ENCODE measurements at regions not wholly inside any gene's neighbourhood (a gene's known extent, or its start where the extent isn't known, plus 50 kb on each side); places are given as distances from the start of the nearest gene placed in this dataset.

GRCh38 chr6:54516321-54516720, 208.1 kb downstream of the TINAG start:
- TF ChIP-seq CTCF (IDR thresholded peaks at IDR 0.05) = no peak
- Histone ChIP-seq H3K4me3 (no peak overlapping the region), H3K4me1 (ENCODE audit: low read depth) (no peaks in the 10 kb centered on the region), H3K36me3 (ENCODE audit: low read depth) (no peaks in the 10 kb centered on the region), H3K9me3 (no peaks in the 10 kb centered on the region)
- intact Hi-C loops (cut with DNase I, micrococcal nuclease) = no loop called here
- ATAC-seq = no peak
- DNase-seq = no peak

DNA sequence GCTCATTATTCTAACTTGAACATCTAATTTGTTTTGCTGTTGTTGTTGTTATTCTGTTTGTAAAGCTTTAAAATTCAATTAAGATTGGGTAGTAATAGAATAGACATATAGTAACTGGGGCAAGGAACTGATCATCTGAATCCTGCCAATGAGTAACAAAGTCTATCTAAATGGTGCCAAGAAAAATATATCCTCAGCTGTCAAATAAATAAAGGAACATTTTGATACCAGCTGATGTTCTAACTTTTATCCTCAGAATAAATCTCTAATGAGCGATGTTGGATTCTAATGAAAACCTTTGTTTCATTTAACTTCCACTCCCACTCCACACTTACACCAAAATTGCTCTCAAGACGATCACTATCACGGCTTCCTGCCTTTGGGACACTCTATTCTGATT, 210.9 kb downstream of the TINAG start:
- ATAC-seq (no peak), DNase-seq (no peak)
- no peaks in the 10 kb centered on the region for H3K36me3 ChIP-seq (ENCODE audit: low read depth)
- no peaks in the 10 kb centered on the region for H3K4me1 ChIP-seq (ENCODE audit: low read depth)
- intact Hi-C loops (cut with DNase I, micrococcal nuclease) = no loop called here
- H3K4me3 ChIP-seq = no peak overlapping the region
- H3K9me3 ChIP-seq = no peaks in the 10 kb centered on the region
- no peak for TF ChIP-seq CTCF (IDR thresholded peaks at IDR 0.05)

DNA sequence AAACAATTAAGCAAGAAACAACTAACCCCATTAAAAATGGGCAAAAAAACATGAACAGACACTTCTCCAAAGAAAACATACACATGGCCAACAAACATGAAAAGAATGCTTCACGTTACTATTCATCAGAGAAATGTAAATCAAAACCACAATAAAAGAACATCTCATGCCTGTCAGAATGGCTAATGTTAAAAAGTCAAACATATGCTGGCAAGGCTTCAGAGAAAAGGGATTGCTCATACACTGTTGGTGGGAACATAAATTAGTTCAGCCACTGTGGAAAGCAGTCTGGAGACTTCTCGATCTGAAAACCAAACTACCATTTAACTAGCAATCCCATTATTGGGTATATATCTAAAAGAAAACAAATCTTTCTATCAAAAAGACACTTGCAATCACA, 217.5 kb downstream of the TINAG start:
- Histone ChIP-seq H3K36me3 (ENCODE audit: low read depth) (no peaks in the 10 kb centered on the region), H3K4me1 (ENCODE audit: low read depth) (no peaks in the 10 kb centered on the region), H3K4me3 (no peak overlapping the region), H3K9me3 (peaks cover 4% of the 10 kb centered on the region)
- intact Hi-C loops (cut with DNase I, micrococcal nuclease) = no loop called here
- TF ChIP-seq CTCF (IDR thresholded peaks at IDR 0.05) = no peak
- no peak for DNase-seq
- ATAC-seq = no peak

- H3K4me3 ChIP-seq = no peak overlapping the region
- H3K4me1 ChIP-seq (ENCODE audit: low read depth) = no peaks in the 10 kb centered on the region
- H3K36me3 ChIP-seq (ENCODE audit: low read depth) = no peaks in the 10 kb centered on the region
- no peak for ATAC-seq
- intact Hi-C loops (cut with DNase I, micrococcal nuclease) = no loop called here
- TF ChIP-seq CTCF (IDR thresholded peaks at IDR 0.05) = no peak
- no peaks in the 10 kb centered on the region for H3K9me3 ChIP-seq
- no peak for DNase-seq
These were observed 225.3 kb downstream of the TINAG start for GRCh38 chr6:54533567-54533966.

DNA sequence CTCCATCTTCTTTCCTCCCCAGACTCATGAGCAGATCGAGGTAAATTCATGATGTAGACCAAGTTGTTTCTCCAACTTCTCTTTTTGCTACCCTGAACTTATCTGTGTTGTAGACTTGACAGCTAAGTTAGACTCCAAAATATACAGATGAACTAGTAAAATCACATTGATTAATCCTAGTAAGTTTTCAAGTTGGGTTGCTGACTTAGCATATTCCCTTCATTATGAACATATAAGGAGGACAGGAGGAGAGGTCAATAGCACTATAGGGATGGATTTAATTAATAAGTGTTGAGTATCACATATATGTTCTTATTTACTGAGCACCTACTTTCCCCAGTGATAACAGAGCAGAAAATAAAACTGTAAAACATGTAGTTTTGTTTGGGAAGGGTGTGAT, 227.3 kb downstream of the TINAG start:
- no peak for DNase-seq
- TF ChIP-seq CTCF (IDR thresholded peaks at IDR 0.05) = no peak
- H3K4me3 ChIP-seq = no peak overlapping the region

DNA sequence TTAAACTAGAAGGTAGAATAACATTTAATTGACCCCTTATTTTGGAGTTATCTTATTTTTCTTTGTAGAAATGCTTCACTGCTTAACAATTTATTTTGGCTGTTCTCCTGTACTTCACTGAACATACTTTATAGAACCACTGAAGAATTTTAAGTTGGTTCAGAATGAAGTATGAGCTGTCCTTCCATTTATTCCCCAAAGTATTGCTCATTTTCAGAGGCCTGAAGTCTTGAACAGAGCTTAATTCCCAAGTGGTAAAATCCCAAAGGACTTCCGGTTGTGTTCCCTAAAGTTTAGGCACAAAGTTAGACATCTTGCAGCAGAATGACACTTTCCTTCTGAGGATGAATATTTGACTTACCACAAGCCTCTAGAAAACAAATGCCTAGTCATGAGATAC, 233.3 kb downstream of the TINAG start:
- DNase-seq = no peak
- no peaks in the 10 kb centered on the region for H3K9me3 ChIP-seq
- no peak for ATAC-seq
- intact Hi-C loops (cut with DNase I, micrococcal nuclease) = no loop called here
- no peak overlapping the region for H3K4me3 ChIP-seq
- H3K36me3 ChIP-seq (ENCODE audit: low read depth) = no peaks in the 10 kb centered on the region
- no peaks in the 10 kb centered on the region for H3K4me1 ChIP-seq (ENCODE audit: low read depth)
- TF ChIP-seq CTCF (IDR thresholded peaks at IDR 0.05) = no peak

More for the DNA sequence above, 227.3 kb downstream of the TINAG start:
- Histone ChIP-seq H3K9me3 (no peaks in the 10 kb centered on the region), H3K4me1 (ENCODE audit: low read depth) (no peaks in the 10 kb centered on the region), H3K36me3 (ENCODE audit: low read depth) (no peaks in the 10 kb centered on the region)
- ATAC-seq = no peak
- intact Hi-C loops (cut with DNase I, micrococcal nuclease) = no loop called here

Measured in mucosa of descending colon (tissue), 3 donors.